Fibroblast of skin of left quadriceps (primary cell): ENCODE measurements at regions not wholly inside any gene's neighbourhood (a gene's known extent, or its start where the extent isn't known, plus 50 kb on each side); places are given as distances from the start of the nearest gene placed in this dataset.
"Not testable (repeated sequence)": the region's sequence is repeated elsewhere in the genome, so short reads cannot be mapped to it uniquely, and the experiment has no call there.

Source experiments
- DNase-seq, 2 experiments: peaks; one replicate each; pipeline ENCODE4 v3.0.0-alpha.2; 2013; ENCODE audit warnings: low read depth in 2 of 2

DNA sequence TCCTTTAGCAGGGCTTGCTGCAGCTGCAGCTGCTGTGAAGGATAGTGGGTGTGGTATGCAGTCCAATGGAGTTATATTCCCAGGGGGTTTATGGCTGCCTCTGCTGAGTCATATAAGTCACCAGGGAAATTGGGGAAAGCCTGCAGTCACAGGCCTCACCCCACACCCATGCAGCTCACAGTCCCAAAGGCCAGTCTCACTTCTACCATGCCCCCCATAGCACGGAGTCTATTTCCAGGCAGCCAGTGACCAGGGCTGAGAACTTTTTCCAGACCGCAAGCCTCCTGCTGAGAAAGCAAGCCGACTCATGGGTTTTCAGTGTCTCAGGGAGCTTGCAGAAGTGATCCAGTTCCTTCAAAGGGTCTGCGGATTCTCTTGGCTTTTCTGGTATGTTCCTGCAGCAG lies 322.4 kb upstream of the CLEC14A start:
- no peak for DNase-seq

- no peak for DNase-seq
Observed at GRCh38 chr14:38567703-38568102, 311.8 kb upstream of the CLEC14A start.

DNA sequence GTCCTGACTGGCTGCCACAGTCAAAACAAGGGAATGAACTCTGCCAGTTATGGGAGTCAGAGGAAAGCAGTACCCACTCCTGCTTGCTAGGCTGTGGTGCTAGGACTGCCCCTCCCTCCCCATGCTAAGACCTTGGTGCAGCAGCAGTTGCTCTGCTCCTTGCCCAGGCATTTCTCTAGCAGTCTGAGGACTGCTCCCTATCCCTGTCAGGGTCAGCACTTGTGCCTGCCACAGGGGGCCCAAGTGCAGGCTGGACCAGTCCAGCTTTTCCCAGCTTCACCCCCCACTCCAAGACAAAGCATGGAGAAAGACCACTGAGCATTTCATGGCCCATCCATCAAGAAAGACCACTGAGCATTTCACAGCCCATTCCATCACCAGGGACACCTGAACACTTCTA lies 305.8 kb upstream of the CLEC14A start:
- DNase-seq = no peak

DNA sequence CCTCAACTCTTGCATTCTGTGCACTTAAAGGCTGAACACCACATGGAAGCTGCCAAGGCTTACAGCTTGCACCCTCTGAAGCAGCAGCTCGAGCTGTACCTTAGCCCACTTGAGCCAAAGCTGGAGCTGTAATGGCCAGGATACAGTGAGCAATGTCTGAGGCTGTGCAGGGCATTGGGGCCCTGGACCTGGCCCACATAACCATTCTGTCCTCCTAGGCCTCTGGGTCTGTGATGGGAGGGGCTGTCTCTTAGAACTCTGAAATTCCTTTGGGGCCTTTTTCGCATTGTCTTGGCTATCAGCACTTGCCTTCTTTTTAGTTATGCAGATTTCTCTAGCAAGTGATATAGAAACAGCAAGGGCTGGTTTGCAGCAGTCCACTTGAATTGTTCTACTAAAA lies 303.8 kb upstream of the CLEC14A start:
- DNase-seq = no peak

- not testable (repeated sequence) for DNase-seq
Observed at GRCh38 chr14:38557391-38557790, 301.5 kb upstream of the CLEC14A start.

DNA sequence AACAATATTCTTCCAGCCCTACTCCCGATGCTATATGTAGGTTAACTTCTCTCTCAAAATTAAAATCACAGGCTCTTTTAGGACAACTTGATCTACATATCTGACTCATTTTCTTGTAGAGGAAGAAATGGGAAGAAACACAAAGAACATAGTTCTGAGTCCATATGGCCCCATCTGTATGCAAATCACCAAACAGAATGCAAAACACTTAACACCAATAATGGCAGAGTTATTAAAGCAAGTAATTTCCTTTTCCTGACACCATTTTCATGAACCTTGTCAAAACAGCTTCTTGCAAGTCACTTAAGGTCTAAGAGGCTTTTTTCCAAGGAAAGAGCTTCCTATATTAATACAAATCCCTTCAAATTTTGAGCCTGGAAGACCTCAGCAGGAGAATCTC lies 300.4 kb upstream of the CLEC14A start:
- no peak for DNase-seq

DNA sequence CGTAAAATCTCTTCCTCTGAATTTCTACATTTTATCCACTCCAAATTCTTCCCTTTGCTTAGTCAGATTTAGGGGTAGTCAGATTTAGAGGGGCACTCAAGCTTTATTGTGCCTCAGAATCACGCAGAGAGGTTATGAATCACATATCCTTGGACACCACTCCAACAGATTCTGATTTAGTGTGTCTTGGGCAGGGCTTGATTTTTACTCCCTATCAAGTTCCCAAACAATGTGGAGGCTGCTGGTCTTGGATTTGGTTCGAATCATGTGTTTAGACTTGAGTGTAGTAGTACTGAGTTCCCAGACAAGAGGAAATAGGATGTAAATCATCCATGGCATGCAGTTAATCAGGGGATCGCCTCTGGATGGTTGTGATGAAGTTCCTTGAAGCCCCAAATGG lies 298.1 kb upstream of the CLEC14A start:
- DNase-seq = no peak

DNA sequence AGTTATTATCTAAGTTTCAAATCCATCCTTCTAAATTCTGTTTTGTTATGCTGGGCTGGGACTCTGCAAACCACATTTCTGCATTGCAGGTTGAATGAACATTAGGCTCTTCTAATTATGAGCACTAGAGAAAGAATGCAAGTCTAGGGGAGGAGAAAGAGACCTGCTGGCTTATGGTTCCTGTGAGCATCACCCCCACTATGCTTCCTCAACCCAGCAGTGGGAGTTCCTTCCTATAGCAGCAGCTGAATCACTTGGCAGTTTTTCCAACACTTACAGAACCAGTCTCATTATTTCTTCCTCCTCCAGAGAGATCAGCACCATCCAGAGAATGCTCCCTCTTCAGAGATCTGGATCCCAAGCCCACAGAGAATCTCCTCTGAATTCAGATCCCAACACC lies 297.7 kb upstream of the CLEC14A start:
- peak; percentile 90 to 92 for DNase-seq

- no peak for DNase-seq
Observed at GRCh38 chr14:38549564-38549963, 293.7 kb upstream of the CLEC14A start.

DNA sequence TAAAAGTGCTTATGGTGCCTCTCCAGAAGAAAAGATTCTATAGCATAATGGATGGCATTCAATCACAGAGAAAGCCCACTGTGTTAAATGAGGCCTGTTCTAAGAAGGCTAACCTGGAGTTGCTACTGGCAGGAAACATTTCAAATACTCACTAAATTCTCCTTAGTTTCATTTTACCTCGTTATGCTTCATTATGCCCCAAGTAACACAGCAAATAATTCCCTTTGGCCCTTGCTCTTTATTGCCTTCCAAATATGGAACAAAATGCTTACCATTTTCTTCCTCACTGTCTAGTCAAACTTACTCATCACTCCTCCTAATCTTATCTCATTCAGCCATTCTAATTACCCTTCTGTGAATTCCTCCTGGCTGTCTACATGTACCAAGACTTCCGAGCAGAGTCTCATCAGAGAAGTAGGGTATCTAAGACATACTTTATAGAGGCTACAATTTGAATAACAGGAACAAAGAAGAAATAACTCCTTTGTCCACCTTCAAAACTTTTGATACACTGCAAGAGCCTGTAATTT lies 292.1 kb upstream of the CLEC14A start:
- no peak for DNase-seq

DNA sequence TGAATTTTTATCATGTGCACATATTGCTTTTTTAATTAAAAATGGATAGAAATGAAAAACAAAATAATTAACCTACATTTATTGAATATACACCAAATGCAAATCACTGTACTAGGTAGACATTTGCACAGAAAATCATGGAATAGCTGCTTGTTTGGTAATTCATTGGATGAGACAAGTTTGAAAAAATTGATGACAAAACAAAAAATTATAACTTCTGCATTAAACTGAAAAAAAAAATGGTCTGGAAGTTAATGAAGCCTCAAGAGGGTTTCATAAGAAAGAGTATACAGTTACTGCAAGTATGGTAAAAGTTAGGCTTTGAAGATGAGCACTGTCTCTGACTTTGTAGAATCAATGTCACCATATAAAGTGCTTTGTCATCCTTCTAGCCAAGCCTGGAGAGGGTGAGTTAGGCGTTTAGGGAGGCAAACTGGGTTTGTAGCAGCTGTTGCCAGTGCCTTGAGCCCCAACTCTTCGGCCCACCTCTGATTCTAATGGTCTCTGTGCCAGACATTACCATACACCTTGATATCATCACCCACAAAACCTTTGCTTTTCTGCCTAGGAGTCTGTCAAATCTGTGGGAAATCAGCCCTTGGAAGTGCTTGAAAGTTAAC lies 291.1 kb upstream of the CLEC14A start:
- DNase-seq = no peak

GRCh38 chr14:38544776-38545175 lies 288.9 kb upstream of the CLEC14A start:
- DNase-seq = no peak

DNA sequence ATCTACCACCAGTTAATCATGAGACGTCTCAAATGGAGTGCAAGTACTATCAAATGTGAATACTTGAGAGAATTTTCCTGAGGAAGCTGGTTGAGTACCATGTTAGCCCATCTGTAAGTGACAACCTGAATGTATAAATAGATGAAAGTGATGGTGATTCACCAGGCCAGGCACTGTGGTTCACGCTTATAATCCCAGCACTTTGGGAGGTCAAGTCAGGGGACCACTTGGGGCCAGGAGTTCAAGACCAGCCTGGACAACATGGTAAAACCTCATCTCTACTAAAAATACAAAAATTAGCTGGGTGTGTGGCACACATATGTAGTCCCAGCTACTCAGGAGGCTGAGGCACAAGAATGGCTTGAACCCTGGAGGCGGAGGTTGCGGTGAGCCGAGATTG lies 288.0 kb upstream of the CLEC14A start:
- not testable (repeated sequence) for DNase-seq

DNA sequence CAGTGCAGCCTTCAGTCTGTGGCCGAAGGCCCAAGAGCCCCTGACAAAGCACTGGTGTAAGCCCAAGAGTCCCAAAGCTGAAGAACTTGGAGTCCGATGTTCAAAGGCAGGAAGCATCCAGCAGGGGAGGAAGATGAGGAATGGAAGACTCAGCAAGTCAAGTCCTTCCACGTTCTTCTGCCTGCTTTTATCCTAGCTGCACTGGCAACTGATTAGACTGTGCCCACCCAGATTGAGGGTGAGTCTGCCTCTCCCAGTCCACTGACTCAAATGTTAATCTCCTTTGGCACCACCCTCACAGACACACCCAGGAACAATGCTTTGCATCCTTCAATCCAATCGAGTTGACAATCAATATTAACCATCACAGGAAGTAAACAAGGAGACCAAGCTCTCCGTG lies 282.2 kb upstream of the CLEC14A start:
- DNase-seq = not testable (repeated sequence)

DNA sequence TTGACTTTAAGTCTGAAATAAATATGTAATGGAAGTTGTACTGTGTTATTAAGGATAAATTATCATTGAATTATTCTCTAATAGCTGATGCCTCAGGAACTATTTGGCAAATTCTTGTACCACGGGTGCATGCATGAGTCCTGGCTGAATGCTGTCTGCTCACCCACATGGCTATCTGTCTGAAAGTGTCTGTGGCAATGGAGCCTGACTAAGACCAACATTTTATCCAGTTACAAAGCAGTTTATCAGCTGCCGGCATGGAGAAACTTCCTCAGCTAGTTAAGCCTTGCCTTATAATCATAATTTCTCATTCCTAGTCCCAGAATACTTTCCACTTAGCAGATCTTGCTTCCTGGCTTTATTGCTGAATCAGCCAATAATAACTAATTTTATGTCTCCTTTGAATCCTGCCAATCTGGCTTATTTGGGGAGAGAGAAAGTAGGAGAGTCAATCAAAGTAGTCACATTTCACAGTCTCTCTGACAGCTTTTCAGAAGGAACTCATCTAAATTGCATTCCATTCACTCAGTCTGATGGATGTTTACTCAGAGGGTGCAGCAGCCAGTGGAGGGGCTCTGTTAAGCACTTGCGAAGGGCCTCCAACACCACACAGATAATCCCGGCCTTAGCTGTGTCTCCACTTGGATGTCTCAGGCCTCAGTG lies 280.6 kb upstream of the CLEC14A start:
- DNase-seq = no peak

DNA sequence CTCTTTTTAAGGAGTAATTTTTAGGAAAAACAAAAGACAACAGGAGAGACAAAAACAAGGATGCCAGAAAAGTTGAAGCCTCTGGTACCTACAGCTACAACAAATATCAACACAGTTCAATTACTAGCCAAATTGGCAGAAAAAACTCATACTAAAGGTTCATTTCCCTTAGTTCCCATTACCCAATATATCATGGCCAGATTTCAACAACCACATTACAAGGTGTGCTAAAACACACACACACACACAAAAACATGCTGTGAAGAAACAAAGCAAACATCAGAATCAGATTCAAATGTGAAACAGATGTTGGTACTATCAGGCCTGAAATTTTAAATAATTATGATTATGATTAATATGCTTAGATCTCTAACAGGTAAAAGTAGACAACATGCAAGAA lies 272.7 kb upstream of the CLEC14A start:
- no peak for DNase-seq

DNA sequence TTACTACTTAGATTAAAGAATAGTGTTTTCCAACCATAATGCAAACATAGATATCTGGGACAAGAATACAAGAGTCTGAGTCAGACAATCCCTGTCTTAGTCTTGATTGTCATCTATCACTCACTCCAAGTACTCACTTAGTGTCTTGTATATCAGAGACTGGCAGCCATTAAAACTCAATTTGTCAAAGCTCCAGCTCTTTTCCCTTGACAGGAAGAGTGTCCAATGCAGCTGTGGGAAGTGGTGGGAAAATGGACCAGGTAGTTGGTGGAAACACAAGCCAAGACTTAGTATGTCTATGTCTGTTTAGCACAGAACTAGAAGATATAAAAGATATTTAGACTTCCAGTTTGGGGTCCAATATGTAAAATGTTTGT lies 271.6 kb upstream of the CLEC14A start:
- no peak for DNase-seq

DNA sequence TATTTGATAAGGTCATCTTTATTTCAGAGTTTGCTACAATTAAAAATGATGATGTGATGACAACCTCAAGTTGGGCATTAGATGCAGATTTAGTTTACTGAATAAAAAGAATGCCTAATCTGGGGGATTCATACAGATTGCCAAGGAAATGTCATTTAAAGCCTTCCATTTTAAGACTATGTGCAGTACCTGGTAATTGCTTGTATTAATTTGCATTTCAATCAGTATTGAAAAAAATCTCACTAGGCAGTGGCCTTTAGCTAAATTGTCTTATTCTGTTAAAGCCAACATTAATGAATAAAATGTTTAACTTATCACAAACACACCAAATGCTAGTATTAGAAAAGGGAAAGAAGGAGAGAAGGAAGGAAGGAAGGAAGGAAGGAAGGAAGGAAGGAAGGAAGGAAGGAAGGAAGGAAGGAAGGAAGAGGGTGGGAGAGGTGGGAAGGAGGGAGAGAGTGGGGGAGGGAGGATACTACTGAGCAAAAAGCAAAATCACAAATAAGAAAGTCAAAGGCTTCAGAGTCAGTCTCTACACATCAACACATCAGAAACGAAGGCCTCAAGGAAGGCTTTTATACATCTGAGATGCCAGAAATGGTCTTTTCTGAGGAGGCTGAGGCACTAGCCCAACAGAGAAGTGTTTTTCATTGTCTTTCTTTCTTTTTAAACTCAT lies 271.1 kb upstream of the CLEC14A start:
- no peak for DNase-seq

- DNase-seq = no peak
Observed at GRCh38 chr14:38524636-38525509, 269.0 kb upstream of the CLEC14A start.

DNA sequence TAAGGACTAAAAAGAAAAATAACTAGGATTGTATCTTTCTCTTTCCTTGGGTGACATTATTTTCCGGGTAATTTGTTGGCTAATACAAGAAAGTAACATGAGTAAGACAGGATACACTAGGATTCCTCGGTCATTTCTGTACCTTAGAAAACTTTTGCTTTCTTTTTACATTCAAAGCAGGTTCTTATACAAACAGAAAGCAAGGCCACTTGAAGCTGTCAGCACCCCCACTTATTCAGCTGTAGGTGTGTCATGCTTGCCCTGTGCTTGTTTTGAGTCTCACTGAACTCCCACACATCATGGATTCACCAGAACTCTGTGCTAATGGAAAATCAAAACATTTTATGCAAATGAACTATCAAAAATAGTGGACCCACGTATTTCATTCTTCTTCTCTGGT lies 266.8 kb upstream of the CLEC14A start:
- DNase-seq = no peak

- DNase-seq = no peak
Observed at GRCh38 chr14:38521591-38521990, 265.7 kb upstream of the CLEC14A start.

- DNase-seq = no peak
Observed at GRCh38 chr14:38517426-38517825, 261.5 kb upstream of the CLEC14A start.
